Pancreas (tissue), 10 donors: ENCODE measurements at regions not wholly inside any gene's neighbourhood (a gene's known extent, or its start where the extent isn't known, plus 50 kb on each side); places are given as distances from the start of the nearest gene placed in this dataset.
A peak's percentile ranks its signal among the peaks of the same experiment; 100 is the strongest.

Experiments used
- ATAC-seq, 4 donors: fragments of 200-7000 bp; cut with Tn5 transposase; one replicate each; pipeline versions ENCODE4 v1.8.0 to v1.9.1; 2020; ENCODE audit warnings: mild to moderate bottlenecking in 4 of 4, moderate library complexity in 4 of 4
- DNase-seq, 6 donors: peaks; one replicate each; pipeline ENCODE4 v3.0.0-alpha.2; 2020
- FAIRE-seq: peaks from 2 replicates; lab custom pipeline; 2012; peaks lifted over from hg19 to GRCh38; lab: Jason Lieb, UNC
- H3K27ac ChIP-seq, 4 donors: fragments of 200-600 bp; sonication (generic); 1 replicate in 3 of 4; 2 replicates in 1 of 4; pipeline versions ENCODE4 v1.5.0 to v1.8.0; 2020
- H3K27me3 ChIP-seq, 4 donors: fragments of 200-600 bp; one replicate each; pipeline ENCODE4 v1.8.0; 2021
- H3K36me3 ChIP-seq, 3 donors: fragments of 200-600 bp; sonication (generic) in 1 of 3; one replicate each; pipeline versions ENCODE4 v1.5.0 to v1.8.0; 2020 to 2021
- H3K4me1 ChIP-seq, 3 donors: fragments of 200-600 bp; one replicate each; pipeline ENCODE4 v1.8.0; 2021
- H3K4me3 ChIP-seq, 4 donors: fragments of 200-600 bp; sonication (generic) in 2 of 4; one replicate each; pipeline versions ENCODE4 v1.5.0 to v1.8.0; 2020 to 2021
- H3K9me3 ChIP-seq, 4 donors: fragments of 200-600 bp; one replicate each; pipeline ENCODE4 v1.8.0; 2021
- WGBS, 2 donors: extraction: QIAGEN DNeasy Blood & Tissue Kit; methylation state at CpG; one replicate each; pipeline ENCODE4 v1.1.7; 2013; 5-methylcytosine and 5-hydroxymethylcytosine counted together
- intact Hi-C, 3 donors: fragments of 100-400 bp; cut with DNase I; formaldehyde crosslinking; loops; one replicate each; pipeline versions ENCODE4 v1.11.1 to v1.14.2; 2022
- TF ChIP-seq, protein P1 (sequence below), 4 donors: fragments of 200-600 bp; sonication (generic) in 3 of 4; IDR thresholded peaks; one replicate each; pipeline versions ENCODE4 v1.5.0 to v1.8.0; 2021; ENCODE audit warnings: antibody characterized with exemption in 4 of 4
- donor health status: healthy with polysubstance abuse.
- donor health status: DM: no; HTN: no; CAD: no; lungs with moderate emphysema.
- donor health status: DM: no; HTN: no; CAD: no.
- donor health status: control.
- donor health status: control.
- donor health status: Bipolar disorder and iron deficiency.
- donor health status: DM: yes; HTN: yes; CAD: no.
- donor health status: DM: no; HTN: no; CAD: no.
- donor health status: DM: no; HTN: no; CAD: no.
- donor health status: DM: yes; HTN: yes; CAD: no.

DNA sequence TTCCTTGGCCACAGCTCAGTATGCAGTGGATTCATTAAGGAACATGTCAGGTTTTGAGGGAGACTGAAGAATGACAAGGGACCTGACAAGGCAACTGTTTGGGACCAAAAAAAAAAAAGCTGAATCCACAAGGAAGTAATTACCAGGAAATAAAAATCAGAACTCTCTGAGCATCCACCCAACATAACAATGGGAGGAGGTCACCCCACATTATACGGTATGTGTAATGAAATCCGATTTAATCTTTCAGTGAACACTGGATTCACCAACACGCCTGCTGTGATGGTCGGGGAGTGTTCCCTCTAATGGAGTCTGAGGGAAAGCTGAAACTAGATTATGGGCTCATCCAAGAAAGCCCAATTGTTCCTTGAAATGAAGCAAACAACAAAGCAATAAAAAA is 329.3 kb downstream of the ETAA1 start:
- Histone ChIP-seq H3K27me3 (no peaks in the 10 kb centered on the region), H3K4me3 (no peak overlapping the region), H3K27ac (no peak overlapping the region), H3K9me3 (no peaks in the 10 kb centered on the region), H3K36me3 (no peaks in the 10 kb centered on the region), H3K4me1 (no peaks in the 10 kb centered on the region)
- 83 to 86% methylated on average over 4 of the region's 4 CpGs for WGBS, 2 donors
- TF ChIP-seq, protein P1, sequence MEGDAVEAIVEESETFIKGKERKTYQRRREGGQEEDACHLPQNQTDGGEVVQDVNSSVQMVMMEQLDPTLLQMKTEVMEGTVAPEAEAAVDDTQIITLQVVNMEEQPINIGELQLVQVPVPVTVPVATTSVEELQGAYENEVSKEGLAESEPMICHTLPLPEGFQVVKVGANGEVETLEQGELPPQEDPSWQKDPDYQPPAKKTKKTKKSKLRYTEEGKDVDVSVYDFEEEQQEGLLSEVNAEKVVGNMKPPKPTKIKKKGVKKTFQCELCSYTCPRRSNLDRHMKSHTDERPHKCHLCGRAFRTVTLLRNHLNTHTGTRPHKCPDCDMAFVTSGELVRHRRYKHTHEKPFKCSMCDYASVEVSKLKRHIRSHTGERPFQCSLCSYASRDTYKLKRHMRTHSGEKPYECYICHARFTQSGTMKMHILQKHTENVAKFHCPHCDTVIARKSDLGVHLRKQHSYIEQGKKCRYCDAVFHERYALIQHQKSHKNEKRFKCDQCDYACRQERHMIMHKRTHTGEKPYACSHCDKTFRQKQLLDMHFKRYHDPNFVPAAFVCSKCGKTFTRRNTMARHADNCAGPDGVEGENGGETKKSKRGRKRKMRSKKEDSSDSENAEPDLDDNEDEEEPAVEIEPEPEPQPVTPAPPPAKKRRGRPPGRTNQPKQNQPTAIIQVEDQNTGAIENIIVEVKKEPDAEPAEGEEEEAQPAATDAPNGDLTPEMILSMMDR (IDR thresholded peaks at IDR 0.05), result no peak
- DNase-seq (no peak), FAIRE-seq (no peak), ATAC-seq (no peak)
- intact Hi-C loops, result no loop called here

DNA sequence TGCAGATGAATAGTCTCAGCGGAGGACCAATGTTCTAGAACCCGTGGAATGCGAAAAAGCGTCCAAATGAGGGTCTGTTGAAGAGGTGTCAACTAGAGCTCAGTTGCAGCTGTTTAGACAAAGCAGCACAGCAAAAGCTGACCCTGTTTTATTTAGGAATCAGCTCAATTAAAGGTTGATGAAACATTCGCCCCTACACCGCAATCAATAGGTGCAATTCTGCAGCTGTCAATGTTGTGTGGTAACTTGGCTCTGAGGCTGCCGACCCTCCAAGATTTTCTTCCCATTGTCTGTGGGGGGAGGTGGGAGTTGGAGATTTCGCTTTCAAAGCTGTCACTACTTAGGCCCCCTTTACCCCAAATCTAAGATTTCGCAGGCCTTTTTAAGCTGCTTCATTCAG is 330.0 kb downstream of the ETAA1 start:
- ATAC-seq, result no peak
- Histone ChIP-seq H3K27me3 (no peaks in the 10 kb centered on the region), H3K9me3 (no peaks in the 10 kb centered on the region), H3K4me1 (peaks cover 0 to 2% (median 0%) of the 10 kb centered on the region in 3 donors), H3K36me3 (no peaks in the 10 kb centered on the region), H3K27ac (no peak overlapping the region), H3K4me3 (no peak overlapping the region)
- TF ChIP-seq, protein P1 (IDR thresholded peaks at IDR 0.05), result no peak
- DNase-seq, result no peak
- FAIRE-seq, result no peak
- WGBS, 2 donors, result 82 to 85% methylated on average over 9 of the region's 9 CpGs
- intact Hi-C loops, result no loop called here

DNA sequence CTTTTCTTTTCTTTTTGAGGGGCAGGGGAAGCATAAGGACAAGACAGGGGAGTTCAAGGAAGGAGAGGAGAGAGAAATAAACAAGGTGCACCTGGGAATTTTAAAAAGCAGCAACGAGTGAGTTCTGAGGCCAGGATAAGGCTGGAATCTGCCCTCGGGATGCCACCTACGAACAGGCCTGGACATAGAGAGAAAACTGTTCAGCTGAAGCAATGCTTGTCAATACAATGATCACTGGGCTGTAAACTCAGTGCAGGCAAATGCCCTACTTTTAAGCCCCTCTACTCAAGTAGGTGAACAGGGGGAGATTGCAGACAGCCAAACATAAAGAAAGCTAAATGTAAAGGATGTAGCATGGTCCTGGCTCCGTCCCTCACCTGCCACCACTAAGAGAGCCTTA is 330.5 kb downstream of the ETAA1 start:
- Histone ChIP-seq H3K4me1 (peaks cover 0 to 7% (median 0%) of the 10 kb centered on the region in 3 donors), H3K27ac (no peak overlapping the region), H3K4me3 (no peak overlapping the region), H3K9me3 (no peaks in the 10 kb centered on the region), H3K27me3 (no peaks in the 10 kb centered on the region), H3K36me3 (no peaks in the 10 kb centered on the region)
- no peak for DNase-seq
- FAIRE-seq, result no peak
- TF ChIP-seq, protein P1 (IDR thresholded peaks at IDR 0.05), result no peak
- intact Hi-C loops, result no loop called here
- 79 to 81% methylated on average over 4 of the region's 4 CpGs for WGBS, 2 donors
- no peak for ATAC-seq

DNA sequence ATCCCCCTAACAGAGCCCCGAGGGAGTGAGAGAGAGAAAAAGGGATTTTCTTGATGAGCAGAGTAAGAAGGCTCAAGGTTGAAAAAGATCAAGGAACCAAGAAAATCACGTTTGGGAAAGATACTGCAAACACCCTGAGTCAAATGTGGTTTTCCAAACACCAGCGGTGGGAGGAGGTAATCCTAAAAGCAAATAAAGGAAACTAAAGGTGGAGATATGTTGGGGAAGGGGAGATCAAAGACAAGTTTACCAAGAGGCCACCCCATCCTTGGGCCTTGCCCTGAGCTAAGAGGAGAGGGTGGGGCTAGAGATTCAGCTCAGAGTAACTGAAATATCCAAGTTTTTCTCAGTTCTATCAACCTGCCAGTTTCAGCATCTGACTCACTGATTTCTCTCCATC is 332.3 kb downstream of the ETAA1 start:
- no peak overlapping the region for H3K27ac ChIP-seq
- TF ChIP-seq, protein P1 (IDR thresholded peaks at IDR 0.05), result no peak
- 67 to 75% methylated on average over 3 of the region's 3 CpGs for WGBS, 2 donors
- H3K4me1 ChIP-seq, result peaks cover 0 to 7% (median 0%) of the 10 kb centered on the region in 3 donors
- no peaks in the 10 kb centered on the region for H3K27me3 ChIP-seq
- no peaks in the 10 kb centered on the region for H3K9me3 ChIP-seq
- FAIRE-seq (no peak), DNase-seq (no peak), ATAC-seq (no peak)
- H3K36me3 ChIP-seq, result no peaks in the 10 kb centered on the region
- intact Hi-C loops, result no loop called here
- H3K4me3 ChIP-seq, result no peak overlapping the region

DNA sequence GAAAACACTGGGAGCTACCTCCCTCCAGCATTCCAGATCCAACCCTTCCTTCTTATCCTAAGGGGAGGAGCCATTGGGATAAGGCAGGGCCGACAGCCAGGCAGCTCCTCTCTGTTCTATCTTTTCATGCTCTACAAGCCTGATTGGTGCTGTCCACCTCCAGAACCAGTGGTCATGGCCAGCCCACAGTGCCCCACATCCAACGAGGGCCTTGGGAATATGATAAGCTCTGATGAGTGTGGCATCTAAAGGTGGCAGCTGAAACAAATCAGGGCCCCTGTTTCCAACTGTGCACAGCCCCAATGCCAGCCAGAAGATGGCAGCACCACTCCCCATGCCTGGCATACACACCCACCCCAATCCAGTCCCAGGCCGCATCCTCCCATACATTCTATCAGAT is 329.3 kb downstream of the C1D start:
- DNase-seq (peak; percentile 42 to 69 (median 57)), FAIRE-seq (no peak), ATAC-seq (peak; percentile 91 to 98 (median 96))
- no peaks in the 10 kb centered on the region for H3K36me3 ChIP-seq
- TF ChIP-seq, protein P1 (IDR thresholded peaks at IDR 0.05), result peak in 3 of 4 donors; percentile 31 to 46 (median 40)
- H3K4me3 ChIP-seq, result no peak overlapping the region
- no peak overlapping the region for H3K27ac ChIP-seq
- intact Hi-C loops, result loop anchor here in 2 of 3 donors (5.0 to 10.0 kb wide), 2 partner anchors 101 to 109 kb away; no protein-coding TSS in a partner anchor
- no peaks in the 10 kb centered on the region for H3K9me3 ChIP-seq
- H3K27me3 ChIP-seq, result no peaks in the 10 kb centered on the region
- WGBS, 2 donors, result 22 to 25% methylated on average over 3 of the region's 3 CpGs
- H3K4me1 ChIP-seq, result peaks cover 0 to 7% (median 0%) of the 10 kb centered on the region in 3 donors
